Skeletal muscle tissue (tissue), 3 donors: ENCODE measurements at regions not wholly inside any gene's neighbourhood (a gene's known extent, or its start where the extent isn't known, plus 50 kb on each side); places are given as distances from the start of the nearest gene placed in this dataset.

Experiments
- H3K27ac ChIP-seq: one replicate; pipeline ENCODE4 v1.7.0; 2013; ENCODE audit warnings: mild to moderate bottlenecking, low read depth, low read length, inconsistent platforms
- H3K27me3 ChIP-seq, 3 donors: one replicate each; pipeline ENCODE4 v1.7.0; 2013; ENCODE audit warnings: low read length in 3 of 3; ENCODE audit not compliant: control insufficient read depth in 3 of 3, insufficient read depth in 3 of 3
- H3K36me3 ChIP-seq, 3 donors: one replicate each; pipeline ENCODE4 v1.7.0; 2013; ENCODE audit warnings: low read length in 3 of 3; ENCODE audit not compliant: control insufficient read depth in 3 of 3, insufficient read depth in 3 of 3
- H3K4me1 ChIP-seq, 3 donors: one replicate each; pipeline ENCODE4 v1.7.0; 2013; ENCODE audit warnings: low read length in 3 of 3, mild to moderate bottlenecking in 3 of 3; ENCODE audit not compliant: control insufficient read depth in 3 of 3, insufficient read depth in 3 of 3
- H3K4me3 ChIP-seq, 3 donors: one replicate each; pipeline ENCODE4 v1.7.0; 2013; ENCODE audit warnings: low read length in 3 of 3
- H3K9ac ChIP-seq, 3 donors: one replicate each; pipeline ENCODE4 v1.7.0; 2013; ENCODE audit warnings: low read length in 3 of 3, mild to moderate bottlenecking in 3 of 3, moderate library complexity in 2 of 3, low read depth in 1 of 3
- H3K9me3 ChIP-seq, 3 donors: one replicate each; pipeline ENCODE4 v1.7.0; 2013; ENCODE audit warnings: low read length in 3 of 3; ENCODE audit not compliant: control insufficient read depth in 3 of 3
- donor health status: Osteomylitis.

DNA sequence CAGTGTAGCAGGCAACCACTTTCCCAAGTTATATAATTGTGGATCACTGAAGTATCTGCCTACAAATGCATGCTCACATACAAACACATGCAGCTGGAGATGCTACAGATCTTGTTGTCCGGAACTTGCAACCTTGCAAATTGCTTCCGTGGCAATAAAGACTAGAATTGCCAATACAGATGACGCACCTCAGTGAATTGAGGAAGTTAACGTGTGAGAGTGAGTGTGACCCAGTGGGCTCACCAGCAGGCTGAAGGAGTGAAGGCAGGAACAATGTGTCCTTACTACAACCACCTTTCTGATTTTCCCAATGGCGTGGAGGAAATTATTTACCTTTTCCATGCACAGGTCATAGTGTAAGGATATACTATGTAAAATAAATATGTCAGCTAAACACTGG, 89.4 kb upstream of the GRIP1 start:
- Histone ChIP-seq H3K9ac (no peak overlapping the region), H3K36me3 (no peaks in the 10 kb centered on the region), H3K4me3 (no peak overlapping the region), H3K27me3 (no peaks in the 10 kb centered on the region), H3K4me1 (no peaks in the 10 kb centered on the region), H3K9me3 (no peaks in the 10 kb centered on the region), H3K27ac (no peak overlapping the region)

DNA sequence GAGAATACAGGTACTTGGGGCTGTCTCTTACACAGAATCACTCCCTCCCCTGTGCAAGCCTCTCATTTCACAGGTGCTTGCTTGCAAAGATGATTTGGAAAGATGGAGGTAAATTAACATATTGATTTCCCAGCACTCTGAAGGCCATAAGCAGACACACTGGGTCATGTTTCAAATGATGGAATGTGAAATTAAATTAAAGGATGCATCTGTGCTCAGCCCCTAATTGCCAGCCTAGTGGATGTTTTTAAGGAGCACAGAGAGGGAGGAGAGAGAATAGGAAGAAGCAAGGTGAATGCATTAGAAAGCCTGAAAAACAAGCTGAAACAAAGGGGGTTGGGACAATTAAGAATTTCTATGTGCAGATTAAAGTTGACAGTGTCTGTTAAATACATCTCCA, 96.1 kb upstream of the GRIP1 start:
- Histone ChIP-seq H3K36me3 (no peaks in the 10 kb centered on the region), H3K4me1 (no peaks in the 10 kb centered on the region), H3K9me3 (no peaks in the 10 kb centered on the region), H3K9ac (no peak overlapping the region), H3K4me3 (no peak overlapping the region), H3K27ac (no peak overlapping the region), H3K27me3 (no peaks in the 10 kb centered on the region)

DNA sequence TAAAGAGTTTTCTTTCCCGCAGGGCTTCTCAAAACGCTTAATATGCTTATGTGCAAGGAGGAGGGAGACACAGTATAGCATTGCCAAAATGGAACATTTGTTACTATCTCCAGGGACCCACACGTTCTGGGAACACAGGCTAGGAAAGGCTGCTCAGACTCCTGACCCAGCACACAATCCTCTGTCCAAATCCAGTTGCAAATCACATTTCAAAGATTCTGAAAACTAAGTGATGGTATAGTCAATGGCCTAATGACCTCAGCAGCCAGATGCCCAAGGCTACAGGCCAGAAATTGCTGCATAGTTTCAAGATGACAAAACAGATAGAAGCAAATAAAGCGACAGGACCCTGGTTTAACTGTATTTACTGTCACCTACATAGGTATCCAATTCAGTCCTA, 97.0 kb upstream of the GRIP1 start:
- H3K27me3 ChIP-seq = no peaks in the 10 kb centered on the region
- no peaks in the 10 kb centered on the region for H3K36me3 ChIP-seq
- no peak overlapping the region for H3K9ac ChIP-seq
- no peak overlapping the region for H3K27ac ChIP-seq
- H3K9me3 ChIP-seq = no peaks in the 10 kb centered on the region
- no peaks in the 10 kb centered on the region for H3K4me1 ChIP-seq
- H3K4me3 ChIP-seq = no peak overlapping the region

DNA sequence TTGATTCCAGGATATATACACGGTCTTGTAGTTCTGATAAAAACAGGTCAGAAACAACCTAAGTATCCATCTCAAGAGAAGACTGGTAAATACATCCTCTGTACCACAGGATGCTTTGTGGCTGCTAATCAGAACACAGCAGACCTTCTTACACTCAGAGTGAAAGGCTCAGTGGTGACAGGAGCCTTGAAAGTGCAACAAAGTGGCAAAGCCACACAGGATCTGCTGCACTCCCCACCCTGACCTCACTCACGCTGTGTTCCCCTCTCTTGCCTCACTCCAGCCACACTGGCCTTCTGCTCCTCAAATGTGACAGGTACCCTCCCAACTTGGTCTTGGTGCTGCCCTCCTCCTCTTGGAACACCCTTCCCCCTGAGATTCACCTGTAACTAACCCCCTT, 98.1 kb upstream of the GRIP1 start:
- no peaks in the 10 kb centered on the region for H3K9me3 ChIP-seq
- H3K36me3 ChIP-seq = no peaks in the 10 kb centered on the region
- H3K27ac ChIP-seq = no peak overlapping the region
- H3K9ac ChIP-seq = no peak overlapping the region
- H3K4me1 ChIP-seq = no peaks in the 10 kb centered on the region
- no peaks in the 10 kb centered on the region for H3K27me3 ChIP-seq
- no peak overlapping the region for H3K4me3 ChIP-seq

DNA sequence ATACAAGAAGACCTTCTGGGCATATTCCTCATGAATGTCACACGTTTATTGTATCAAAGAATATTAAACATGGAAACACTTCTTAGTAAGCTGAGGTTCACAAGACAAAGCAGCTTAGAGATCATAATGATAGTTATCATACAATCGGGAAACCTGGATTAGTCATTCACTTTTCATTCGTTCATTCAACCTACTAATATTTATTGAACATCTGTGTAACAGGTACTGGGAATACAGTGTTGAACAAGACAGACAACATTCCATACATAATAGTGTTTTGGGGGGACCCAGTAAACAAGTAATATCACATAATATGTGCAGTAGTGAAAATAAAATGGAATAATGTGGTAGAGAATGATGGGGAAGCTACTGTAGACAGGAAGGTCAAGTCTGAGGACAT, 100.6 kb upstream of the GRIP1 start:
- Histone ChIP-seq H3K27ac (no peak overlapping the region), H3K4me1 (no peaks in the 10 kb centered on the region), H3K36me3 (no peaks in the 10 kb centered on the region), H3K9me3 (no peaks in the 10 kb centered on the region), H3K9ac (no peak overlapping the region), H3K4me3 (no peak overlapping the region), H3K27me3 (no peaks in the 10 kb centered on the region)

DNA sequence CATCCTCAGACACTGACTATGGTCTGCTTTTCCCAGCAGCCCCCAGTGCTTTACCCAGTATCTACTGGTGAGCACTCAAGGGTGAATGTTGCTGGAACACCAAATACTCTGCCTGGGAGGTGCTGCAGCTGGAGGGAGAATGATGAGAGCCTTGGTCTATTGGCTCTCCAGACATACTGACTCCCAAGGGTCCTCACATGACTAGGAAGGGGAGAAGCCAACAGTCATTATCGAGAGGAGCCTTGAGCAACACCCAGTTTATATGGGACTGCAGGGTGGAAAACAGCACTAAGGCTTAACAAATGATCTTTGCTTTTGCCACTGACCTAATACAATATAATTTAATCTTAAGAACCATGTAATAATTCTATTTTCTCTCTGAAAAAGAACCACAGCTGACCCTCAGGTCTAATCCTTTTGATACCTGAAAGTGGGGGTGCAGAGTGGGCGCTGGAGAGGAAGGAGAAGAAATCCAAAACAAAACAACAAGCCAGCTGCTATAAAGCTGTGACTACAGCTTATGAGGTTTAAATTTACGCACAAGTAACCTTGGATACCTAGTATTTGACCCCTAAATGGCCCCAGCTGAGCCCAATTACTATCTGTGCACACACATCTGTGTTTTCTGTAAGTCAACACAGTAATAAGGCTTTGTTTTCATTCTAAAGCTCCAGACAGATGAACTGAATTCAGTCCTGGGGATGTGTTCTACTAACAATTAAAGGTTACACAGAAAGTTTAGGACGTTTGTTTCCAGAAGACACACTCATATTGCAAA, 107.8 kb upstream of the GRIP1 start:
- no peak overlapping the region for H3K9ac ChIP-seq
- H3K4me3 ChIP-seq = no peak overlapping the region
- no peak overlapping the region for H3K27ac ChIP-seq
- no peaks in the 10 kb centered on the region for H3K36me3 ChIP-seq
- H3K27me3 ChIP-seq = no peaks in the 10 kb centered on the region
- H3K4me1 ChIP-seq = no peaks in the 10 kb centered on the region
- no peaks in the 10 kb centered on the region for H3K9me3 ChIP-seq

DNA sequence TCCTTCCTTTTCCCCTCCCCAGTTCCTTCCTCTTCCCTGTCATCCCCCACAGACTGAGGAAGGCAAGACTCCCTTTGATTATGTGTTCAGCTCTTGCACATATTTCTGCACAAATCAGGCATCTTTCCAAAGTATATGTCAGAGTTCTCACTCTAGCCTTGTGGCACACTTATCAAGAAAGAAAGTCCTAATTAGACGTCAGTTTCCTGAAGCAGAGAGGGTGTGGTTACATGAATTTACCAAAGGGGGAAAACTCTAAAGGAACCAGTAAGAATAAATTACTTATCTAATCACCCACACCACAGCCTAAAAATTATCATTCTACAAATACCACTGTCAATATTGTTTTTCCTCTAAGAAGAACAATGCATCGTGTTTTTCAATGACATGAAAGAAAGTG, 120.7 kb upstream of the GRIP1 start:
- peaks cover 0 to 5% (median 0%) of the 10 kb centered on the region in 3 donors for H3K27me3 ChIP-seq
- no peak overlapping the region for H3K27ac ChIP-seq
- no peaks in the 10 kb centered on the region for H3K4me1 ChIP-seq
- no peaks in the 10 kb centered on the region for H3K36me3 ChIP-seq
- no peaks in the 10 kb centered on the region for H3K9me3 ChIP-seq
- H3K9ac ChIP-seq = no peak overlapping the region
- no peak overlapping the region for H3K4me3 ChIP-seq

DNA sequence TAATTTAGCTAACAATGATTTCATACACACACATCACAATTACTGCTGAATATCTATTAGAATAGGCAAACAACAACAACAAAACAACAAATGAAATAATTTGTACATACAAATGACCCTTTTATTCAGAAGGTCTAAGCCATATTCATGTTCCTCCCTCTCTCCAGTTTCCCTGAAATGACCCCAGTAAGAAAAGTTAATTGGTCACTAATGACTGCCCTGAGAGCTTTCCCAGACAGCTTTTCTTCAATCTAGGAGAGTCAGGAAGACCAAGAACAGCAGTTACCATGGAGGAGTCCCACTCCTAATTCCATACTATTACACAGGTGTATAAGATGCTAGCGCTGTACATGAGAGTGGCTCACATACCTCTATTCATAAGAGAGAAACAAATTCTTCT, 121.2 kb upstream of the GRIP1 start:
- H3K27me3 ChIP-seq = peaks cover 0 to 5% (median 0%) of the 10 kb centered on the region in 3 donors
- H3K4me1 ChIP-seq = no peaks in the 10 kb centered on the region
- no peak overlapping the region for H3K27ac ChIP-seq
- no peaks in the 10 kb centered on the region for H3K9me3 ChIP-seq
- no peak overlapping the region for H3K4me3 ChIP-seq
- H3K9ac ChIP-seq = no peak overlapping the region
- no peaks in the 10 kb centered on the region for H3K36me3 ChIP-seq

DNA sequence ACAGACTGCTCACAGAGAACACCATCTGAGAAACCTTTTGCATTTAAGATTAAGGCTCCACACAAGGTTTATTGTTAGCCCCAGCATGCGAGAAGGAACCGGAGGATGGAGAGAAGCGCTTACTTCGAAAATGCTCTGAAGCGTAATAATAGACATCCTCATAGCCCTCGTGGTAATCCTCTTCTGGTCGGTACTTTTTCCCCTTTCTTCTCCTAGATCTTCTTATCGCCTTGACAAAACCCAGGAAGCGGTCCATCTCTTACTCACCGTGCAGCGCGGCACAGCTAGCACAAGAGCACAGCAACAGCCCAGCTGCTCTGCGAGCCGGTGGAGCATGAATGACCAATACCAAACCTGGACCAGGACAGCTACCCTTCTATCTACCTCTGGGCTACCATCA, 125.1 kb upstream of the GRIP1 start:
- Histone ChIP-seq H3K27me3 (peaks cover 0 to 5% (median 0%) of the 10 kb centered on the region in 3 donors), H3K9me3 (no peaks in the 10 kb centered on the region), H3K4me1 (no peaks in the 10 kb centered on the region), H3K27ac (no peak overlapping the region), H3K4me3 (no peak overlapping the region), H3K9ac (no peak overlapping the region), H3K36me3 (no peaks in the 10 kb centered on the region)

DNA sequence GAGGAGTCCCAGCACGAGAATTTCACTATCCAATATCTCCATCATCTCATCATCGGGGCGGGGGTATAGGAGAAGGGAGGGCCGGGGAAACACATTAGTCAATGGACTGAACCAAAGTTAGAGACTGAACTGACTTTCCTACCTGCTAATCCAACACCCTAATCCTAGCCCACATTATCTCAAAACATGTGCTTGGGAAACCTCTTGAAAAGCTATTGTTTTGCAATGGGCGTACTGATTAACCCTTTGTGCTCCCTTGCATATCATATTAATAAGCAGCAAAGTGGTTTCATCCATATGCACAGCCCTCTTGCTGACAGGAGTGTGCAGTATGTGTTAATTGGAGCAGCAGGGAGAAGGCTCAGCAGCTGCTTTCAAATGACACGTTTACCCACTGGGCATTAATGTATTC, 125.7 kb upstream of the GRIP1 start:
- H3K4me3 ChIP-seq = no peak overlapping the region
- H3K4me1 ChIP-seq = no peaks in the 10 kb centered on the region
- H3K36me3 ChIP-seq = no peaks in the 10 kb centered on the region
- no peak overlapping the region for H3K27ac ChIP-seq
- H3K9ac ChIP-seq = no peak overlapping the region
- H3K27me3 ChIP-seq = peaks cover 0 to 5% (median 0%) of the 10 kb centered on the region in 3 donors
- H3K9me3 ChIP-seq = no peaks in the 10 kb centered on the region
